CD4-positive, alpha-beta T cell treated with Interferon alpha-2 for 1 hour (primary cell): ENCODE measurements at regions not wholly inside any gene's neighbourhood (a gene's known extent, or its start where the extent isn't known, plus 50 kb on each side); places are given as distances from the start of the nearest gene placed in this dataset.

Source experiments
- DNase-seq, 2 donors: peaks; one replicate each; pipeline ENCODE4 v3.0.0-alpha.2; 2020 to 2022

DNA sequence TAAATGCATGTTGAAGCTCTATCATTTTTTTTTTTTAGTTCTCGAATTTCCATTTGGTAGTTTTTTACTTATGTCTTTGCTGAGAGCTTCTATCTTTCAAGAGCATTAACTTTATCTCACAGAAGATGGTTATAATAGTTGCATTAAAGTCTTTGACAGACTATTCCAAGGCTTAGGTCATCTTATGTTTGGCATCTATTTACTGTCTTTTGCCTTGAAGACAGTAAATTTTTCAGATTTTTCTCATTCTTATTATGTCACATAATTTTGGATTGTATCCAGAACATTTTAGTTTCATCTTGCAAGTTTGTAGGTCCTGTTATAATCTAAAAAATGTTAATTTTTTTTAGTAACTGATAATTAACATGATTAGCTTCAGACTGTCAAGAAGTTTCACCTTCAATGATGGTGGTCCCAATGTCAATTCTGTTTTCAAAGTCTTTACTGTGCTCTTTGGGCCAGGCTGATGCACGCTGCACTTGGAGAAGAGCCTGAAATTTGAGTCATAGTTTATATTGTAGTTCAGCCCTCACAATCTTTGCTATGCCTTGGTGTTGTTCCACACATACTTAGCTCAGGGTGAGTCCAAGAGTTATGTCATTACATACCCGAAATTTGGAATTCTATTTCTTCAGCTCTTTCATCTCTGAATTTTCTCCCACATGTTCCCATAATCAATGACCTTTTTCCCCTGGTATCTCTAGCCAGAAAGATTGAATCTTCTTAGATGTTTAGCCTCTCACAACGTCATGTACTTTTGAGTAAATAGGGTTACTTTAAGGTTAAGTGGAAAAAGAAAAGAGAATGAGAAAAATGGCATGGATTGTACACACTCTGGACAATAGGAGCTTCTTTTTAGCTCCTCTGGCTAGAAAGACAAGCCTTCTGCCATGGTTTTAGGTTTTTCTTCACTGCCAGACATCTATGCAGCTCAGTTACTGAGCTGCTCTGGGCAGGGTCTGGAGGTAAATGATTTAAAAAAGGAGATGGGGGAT, 110.3 kb upstream of the BTBD3 start:
- no peak for DNase-seq

DNA sequence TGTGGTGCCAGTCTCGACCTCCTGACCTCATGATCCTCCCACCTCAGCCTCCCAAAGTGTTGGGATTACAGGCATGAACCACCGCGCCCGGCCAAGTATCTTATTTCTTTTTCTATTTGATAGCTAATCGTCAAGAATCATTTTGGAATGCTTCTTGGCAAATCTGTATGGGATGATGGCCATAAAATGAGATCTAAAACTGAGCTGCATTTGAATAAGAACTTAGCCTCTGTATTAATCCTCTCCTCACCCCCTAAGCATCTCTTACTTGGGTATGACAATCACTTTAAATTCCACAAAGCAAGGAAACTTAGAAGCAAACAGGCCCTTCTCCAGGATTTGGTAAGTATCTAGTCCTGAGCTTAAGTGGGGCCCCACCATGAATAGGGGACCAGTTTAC, 108.9 kb upstream of the BTBD3 start:
- no peak for DNase-seq

DNA sequence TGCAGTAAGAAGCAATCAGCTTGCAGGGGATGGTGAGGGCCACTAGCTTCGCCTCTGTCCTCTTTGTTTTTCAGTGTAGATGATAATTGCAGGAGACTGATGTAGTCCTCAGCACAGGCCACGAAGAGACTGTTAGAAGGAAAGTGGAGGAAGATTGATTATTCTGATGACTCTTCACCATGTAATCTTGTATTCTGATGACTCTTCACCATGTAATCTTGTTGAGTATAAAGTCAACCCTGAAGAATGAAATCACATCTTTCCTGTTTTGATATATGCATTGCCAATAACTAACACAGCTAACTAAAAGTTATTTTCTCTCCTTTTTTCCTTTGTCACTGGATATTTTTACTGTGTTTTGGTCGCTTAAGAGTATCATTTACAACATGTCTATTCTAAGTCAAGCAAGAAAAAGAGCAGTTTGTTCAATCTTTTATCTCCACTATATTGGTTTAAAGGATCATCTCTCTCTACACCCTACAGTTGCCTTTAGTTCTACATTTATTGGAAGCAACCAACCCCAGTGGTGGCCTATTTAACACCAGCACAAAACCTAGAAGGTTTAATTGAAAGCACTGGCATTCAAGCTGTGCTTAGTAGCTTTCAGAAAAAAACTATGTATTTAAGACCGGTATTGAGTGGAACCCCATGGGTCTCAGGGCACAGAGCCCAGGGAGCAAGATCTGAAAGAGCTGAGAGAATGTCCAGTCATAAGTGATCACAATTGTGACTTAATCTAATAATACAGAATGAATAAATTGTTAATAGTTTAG, 107.2 kb upstream of the BTBD3 start:
- no peak for DNase-seq

DNA sequence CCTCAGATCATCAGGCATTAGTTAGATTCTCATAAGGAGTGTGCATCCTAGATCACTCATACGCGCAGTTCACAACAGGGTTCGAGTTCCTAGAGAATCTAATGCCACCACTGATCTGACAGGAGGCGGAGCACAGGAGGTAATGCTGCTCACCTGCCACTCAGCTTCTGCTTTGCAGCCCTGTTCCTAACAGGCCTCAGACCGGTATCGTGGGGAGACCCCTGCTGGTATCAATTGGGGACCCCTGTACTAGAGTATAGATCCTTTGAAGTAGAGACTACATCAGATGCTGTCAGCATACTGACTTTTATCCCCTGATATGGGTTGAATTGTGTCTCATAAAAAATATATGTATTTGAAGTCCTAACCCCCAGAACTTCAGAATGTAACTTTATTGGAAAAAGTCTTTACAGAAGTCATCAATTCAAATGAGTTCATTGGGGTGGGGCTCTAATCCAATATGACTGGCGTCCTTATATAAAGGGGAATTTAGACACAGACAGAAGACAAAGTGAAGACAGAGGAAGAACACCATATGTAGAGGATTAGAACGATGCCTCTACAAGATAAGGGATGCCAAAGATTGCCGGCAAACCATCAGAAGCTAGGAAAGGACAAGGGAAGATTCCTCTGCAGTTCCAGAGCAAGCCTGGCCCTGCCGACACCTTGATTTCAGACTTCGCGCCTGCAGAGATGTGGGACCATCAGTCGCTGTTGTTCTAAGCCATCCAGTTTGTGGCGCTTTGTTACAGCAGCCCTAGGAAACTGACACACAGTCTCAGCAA, 104.4 kb upstream of the BTBD3 start:
- no peak for DNase-seq

DNA sequence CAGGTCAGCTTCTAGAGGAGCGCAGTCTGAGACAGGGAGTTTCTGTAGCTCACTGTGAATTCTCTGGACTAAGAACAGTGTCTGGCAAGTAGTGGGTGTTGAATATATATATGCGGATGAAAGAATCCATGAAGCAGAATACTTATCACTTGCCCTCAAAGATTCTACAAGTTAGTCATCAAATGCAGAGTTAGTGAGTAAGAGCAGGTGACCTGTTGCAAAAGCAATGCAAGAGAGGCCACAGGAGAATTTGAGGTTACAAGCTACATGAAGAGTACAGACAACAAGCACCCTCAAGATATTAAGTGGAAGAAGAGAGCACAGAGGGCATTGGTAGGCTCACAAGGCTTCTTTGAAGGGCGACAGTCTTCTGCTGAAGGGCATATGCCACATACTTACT, 103.4 kb upstream of the BTBD3 start:
- DNase-seq = no peak

DNA sequence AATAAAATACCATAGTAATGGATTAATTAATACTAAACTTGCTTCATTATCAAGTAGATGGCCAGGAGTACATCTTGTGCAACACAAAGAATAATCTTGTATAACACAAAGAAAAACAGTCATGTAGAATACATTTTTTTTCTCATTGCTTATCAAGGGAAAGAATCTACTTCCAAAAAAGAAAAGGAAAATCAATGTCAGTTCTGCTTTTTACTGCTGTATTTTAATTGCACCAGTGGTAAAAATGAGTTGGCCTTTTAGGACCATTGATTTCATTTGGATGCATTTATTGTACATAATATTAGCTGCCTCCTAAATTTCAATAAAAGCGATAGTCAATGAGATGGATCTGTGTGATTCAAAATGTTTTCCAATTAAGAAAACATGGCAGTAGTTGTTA, 96.9 kb upstream of the BTBD3 start:
- DNase-seq = no peak

DNA sequence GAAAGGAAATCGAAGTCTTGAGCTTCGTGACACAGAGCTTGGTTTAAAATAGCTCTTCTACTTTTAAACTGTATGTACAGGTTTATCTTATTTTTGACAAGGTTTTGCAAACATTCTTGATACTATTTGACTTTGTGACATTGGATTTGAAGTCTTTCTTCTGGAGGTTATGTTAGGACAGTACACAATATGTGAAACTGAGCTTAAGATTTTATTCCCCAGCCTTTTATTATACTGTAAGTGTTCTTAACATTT, 95.2 kb upstream of the BTBD3 start:
- DNase-seq = no peak

DNA sequence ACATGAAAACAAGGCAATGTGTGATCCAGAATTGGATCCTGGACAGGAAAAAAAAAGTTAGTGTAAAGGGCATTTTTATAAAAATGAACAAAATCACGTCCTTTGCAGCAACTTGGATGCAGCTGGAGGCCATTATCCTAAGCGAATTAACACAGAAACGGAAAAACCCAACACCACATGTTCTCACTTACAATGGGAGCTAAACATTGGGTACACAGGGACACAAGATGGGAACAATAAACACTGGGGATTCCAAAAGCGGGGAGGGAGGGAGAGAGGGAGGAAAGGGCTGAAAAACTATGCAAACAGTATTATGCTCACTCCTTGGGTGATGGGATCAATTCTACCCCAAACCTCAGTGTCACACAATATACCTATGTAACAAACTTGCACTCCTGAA, 91.4 kb upstream of the BTBD3 start:
- DNase-seq = no peak

DNA sequence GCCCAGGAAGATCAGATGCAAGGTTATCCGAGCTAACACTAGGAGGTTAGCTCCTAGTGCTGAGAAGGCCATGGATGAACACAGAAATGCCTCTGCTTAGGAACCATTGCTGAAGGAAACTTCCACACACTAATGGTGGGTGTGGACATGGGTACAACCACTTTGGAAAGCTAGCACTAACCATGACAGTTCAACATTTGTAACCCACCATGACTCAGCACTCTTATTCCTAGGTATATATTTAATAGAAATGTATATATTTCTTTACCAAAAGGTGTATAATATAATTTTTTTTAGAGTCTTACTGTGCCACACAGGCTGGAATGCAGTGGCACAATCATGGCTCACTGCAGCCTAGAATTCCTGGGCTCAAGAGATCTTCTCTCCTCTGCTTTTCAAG, 85.3 kb upstream of the BTBD3 start:
- DNase-seq = no peak

DNA sequence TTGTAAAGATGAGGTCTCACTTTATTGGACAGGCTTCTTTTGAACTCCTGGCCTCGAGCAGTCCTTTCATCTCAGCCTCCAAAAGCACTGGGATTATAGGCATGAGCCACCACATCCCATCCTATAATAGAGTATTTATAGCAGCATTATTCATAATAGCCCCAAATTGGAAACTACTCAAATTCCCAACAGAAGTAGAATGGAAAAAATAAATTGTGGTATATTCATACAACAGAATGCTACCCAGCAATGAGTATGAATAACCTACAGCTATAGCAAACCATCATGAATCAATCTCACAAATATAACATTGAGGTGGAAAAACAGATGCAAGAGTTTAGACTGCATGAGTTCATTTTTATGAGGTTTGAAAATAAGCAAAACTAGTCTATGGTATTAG, 84.8 kb upstream of the BTBD3 start:
- DNase-seq = no peak

DNA sequence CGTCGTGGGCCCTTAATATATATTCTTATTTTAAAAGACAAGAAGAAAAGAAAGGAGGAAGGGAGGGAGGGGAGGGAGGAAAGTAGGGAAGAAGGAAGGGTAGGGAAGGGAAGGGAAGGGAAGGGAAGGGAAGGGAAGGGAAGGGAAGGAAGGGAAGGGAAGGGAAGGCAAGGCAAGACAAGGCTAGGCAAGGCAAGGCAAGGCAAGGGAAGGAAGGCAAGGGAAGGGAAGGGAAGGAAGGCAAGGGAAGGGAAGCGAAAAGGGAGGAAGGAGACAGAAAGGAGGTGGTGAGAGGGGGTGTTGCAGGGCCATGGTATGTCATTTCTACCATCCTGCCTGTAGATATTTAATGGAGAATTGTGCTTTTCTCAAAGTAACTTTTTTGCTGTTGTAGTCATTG, 83.9 kb upstream of the BTBD3 start:
- no peak for DNase-seq

DNA sequence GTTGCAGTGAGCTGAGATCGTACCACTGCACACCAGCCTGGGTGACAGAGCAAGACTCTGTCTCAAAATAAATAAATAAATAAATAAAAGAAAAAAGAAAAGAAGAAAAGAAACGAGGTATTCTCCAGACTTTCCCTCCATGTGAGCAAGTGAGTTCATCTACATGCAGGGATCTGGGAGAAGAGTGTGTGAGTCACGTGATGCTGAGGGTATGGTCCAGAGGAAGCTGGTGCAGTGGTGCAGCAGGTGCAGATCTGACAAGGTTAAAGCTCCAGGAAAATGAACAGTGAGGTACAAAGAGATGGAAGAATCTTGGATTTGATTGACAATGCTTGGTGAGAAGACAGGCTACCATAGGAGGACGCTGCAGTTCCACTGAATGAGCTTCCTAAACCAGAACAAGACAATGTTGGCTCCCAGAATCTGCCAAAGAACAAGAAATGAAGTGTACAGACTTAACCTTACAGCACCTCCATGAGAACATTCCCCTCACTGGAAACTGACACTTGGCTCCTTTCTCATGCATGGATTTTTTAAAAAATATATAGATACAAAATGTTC, 79.5 kb upstream of the BTBD3 start:
- DNase-seq = no peak

DNA sequence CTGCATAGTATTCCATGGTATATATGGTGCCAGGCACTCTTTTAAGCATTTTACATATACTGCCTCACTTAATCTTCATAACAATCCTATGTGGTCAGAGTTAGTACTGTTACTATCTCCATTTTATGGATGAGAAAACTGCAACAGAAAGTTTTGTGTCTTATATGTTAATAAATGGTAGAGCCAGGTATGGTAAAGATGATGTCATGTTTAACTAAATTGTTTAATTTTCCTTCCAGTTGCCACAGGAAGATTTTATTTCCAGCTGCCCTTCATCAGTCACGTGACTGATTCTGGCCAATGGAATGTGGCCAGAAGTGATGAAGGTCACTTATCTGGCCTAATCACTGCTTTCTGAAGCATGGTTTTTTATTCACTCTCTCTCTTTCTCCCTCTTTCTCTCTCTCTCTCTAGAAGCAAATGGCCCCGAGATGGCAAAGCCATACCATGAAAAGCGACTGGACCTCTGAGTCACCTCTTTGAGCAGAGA, 75.7 kb upstream of the BTBD3 start:
- DNase-seq = no peak

DNA sequence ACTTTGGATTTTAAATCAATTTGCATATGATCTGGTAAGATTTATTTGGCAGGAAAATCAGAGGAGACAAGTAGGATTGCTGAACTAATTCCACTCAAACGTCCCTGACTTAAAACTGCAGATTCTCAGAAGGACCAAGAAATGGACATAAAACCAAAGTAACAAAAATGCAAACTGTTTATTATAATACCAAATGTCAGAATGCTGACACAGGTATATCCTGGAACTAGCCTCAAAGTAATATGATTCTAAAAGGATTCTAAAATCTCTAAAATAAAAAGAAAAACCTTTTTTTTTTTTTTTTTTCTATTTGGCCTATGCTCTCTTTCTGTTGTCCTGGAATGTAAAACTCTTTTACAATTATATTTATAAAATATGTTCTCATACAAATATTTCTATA, 74.4 kb upstream of the BTBD3 start:
- no peak for DNase-seq

DNA sequence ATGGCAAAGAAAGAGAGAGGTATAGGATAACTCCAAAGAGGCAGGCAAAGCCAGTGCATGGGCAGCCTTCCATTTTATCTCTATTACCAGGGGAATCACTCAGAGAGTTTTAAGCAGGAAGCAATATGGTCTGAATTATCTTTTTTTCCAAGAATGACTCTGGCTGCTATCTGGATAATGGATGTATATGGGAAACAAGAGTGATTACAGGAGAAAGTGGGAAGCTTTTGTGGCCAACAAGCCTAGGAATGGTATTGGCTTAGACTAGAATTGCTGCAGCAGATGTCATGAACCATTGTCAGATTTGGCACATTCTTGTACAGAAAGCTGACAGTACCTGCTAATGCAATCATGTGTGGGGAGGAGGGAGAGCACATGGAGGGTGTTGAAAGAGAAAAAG, 73.0 kb upstream of the BTBD3 start:
- no peak for DNase-seq

DNA sequence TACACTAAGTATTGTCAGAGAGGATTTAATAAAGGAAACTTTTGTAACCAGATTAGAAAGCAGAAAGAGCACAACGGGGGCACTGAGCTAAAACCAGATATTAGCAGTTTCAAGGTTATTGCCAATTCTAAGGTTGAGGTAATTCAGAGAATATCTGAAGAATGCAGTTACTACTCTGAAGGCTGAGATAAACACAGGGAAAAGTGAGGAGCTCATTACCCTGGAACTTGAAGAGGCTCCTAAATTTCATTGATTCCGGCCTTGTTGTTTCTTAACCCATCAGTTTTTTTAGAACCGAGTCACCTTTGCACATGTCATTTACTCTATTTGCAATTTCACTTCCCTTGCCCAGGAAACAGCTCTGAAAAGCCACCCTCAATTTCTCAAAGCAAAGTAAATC, 72.4 kb upstream of the BTBD3 start:
- DNase-seq = no peak

DNA sequence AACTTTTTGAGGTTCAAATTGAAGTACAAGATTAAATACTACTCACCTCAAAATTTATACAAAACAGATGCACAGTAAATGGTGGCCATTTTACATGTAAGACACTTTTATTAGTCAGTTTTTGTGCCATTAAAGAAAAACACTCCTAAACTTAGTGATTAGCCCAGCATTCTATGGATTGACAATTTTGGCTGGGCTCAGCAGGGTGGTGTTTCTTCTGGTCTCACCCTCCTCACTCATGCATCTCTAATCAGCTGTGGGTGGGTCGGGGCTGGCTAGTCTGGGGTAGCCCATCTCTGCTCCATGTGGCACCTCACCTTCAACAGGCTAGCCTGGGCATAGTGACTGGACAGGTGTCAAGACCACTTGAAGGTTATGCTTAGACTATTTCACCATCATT, 71.6 kb upstream of the BTBD3 start:
- DNase-seq = no peak

DNA sequence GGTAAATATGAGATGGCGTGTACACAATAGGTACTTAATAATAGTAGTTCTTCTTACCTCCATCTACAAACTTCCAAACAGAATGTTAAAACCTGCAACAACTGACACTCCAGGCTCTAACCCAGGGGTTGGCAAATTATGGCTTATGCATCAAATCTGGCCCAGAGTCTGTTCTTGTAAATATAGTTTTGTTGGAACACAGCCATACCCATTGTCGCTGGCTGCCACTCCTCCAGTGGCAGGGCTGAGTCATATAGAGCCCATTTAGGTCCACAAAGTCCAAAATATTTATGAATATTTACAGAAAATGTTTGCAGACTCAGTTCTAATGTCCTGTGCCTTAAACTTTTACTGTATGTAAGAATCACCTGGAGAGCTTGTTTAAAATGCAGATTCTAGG, 69.9 kb upstream of the BTBD3 start:
- no peak for DNase-seq

DNA sequence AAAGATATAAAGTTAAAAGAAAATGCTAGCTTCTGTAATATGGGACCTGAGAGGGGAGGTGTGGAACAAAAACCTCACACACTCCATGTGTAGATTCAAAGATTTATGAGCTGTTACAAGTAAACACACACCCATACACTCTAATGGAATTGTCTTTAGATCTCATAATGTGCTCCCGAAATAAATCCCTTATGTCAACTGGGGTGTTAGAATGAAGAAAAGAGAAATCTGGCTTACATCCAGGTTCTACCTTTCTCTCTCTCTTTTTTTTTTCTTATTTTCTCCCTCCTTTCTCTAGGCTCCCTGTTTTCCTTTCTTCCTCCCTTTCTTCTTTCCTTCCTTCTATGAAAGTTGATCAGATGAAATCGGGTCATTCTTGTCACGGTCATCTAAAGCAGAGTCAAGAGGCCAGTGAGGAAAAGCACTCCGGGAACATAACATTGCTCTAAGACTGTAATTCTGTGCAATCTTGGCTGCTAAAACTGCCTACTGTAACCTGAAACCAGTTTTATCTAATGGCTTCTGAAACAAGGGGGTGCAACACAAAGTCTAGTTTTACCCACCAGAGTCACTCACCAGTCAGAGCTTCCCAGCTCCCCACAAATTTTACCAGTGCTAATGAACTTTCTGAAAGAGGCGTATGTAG, 68.3 kb upstream of the BTBD3 start:
- DNase-seq = no peak

DNA sequence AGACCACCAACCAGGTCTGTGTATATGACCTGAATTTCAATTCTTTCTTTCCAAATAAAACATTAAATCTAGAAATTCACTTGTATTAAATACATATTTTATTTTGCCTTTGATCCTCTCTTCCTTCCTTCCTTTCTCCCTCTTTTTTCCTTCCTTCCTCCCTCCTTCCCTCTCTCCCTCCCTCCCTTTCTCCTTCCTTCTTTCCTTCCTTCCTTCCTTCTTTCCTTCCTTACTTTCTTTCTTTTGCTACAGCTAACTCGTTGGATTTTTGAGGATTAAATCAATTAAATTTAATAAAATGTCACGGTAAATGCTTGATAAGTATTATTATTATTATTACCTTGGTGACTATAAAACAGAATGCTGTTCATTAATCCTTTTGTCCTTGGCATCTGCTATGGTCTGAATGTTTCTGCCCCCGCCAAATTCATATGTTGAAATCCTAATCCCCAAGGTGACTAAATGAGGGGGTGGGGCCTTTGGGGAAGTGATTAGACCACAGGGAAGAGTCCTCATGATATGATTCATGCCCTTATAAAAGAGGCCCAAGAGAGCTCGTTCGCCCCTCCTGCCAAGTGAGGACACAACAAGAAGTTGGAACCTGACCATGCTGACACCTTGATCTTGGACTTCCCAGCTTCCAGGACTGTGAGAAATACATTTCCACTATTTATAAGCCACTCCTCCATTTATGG, 67.6 kb upstream of the BTBD3 start:
- DNase-seq = no peak

DNA sequence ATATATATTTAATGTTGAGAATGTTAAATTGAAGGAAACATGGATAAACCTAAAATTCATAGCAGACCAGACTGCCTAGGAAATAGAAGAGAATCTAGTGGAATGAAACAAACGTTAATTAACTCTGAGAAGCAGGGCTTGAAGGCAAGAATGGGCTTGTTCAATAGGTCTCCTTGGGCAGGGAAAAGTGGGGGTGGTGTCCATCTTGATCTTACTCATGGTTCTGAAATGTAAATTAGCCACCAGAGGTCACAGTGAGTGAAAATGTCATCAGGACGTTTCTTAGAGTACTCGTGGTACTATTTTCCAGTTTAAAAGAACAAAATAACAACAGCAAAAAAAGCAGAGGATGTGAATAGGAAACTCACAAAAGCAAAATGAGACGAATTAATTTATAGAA, 66.8 kb upstream of the BTBD3 start:
- DNase-seq = no peak

DNA sequence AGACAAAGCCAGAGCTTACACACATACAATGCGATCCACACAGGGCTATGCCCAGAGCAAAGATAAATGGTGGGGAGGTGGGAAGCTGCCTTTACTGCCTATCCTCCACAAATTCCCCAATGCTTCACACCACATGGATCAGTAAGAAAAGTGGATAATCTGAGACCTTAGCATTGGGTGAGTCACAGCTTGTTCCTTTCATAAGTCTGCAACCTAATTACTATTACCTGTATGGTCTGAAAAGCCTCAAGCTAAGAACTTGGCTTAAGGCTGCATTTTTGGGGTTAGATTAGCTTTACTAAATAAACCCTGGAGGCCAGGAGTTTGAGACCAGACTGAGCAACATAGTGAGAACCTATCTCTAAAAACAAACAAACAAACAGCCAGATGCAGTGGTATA, 66.0 kb upstream of the BTBD3 start:
- no peak for DNase-seq
